GM21825 (cell line): ENCODE measurements at regions not wholly inside any gene's neighbourhood (a gene's known extent, or its start where the extent isn't known, plus 50 kb on each side); places are given as distances from the start of the nearest gene placed in this dataset.
A peak's percentile ranks its signal among the peaks of the same experiment; 100 is the strongest.

ENCODE experiments used
- ATAC-seq: cut with Tn5 transposase; IDR thresholded peaks from one replicate; pipeline ENCODE4 v1.9.1; 2021; ENCODE audit warnings: mild to moderate bottlenecking, moderate library complexity; ENCODE audit not compliant: unreplicated experiment

GRCh38 chr13:58587183-58587582 lies 955.6 kb downstream of the PCDH17 start:
- peak; percentile 98 for ATAC-seq

- no peak for ATAC-seq
Observed at GRCh38 chr13:58592052-58592451, 960.5 kb downstream of the PCDH17 start.

GRCh38 chr13:58592786-58593185 lies 961.2 kb downstream of the PCDH17 start:
- no peak for ATAC-seq

- no peak for ATAC-seq
Observed at GRCh38 chr13:58594747-58595600, 963.4 kb downstream of the PCDH17 start.

GRCh38 chr13:58597552-58597951 lies 966.0 kb downstream of the PCDH17 start:
- ATAC-seq, result no peak

GRCh38 chr13:58598241-58598640 lies 966.7 kb downstream of the PCDH17 start:
- no peak for ATAC-seq

- ATAC-seq, result no peak
Observed at GRCh38 chr13:58611117-58611516, 979.6 kb downstream of the PCDH17 start.

GRCh38 chr13:58617880-58618665 lies 986.5 kb downstream of the PCDH17 start:
- ATAC-seq, result no peak

- no peak for ATAC-seq
Observed at GRCh38 chr13:58619396-58620113, 988.0 kb downstream of the PCDH17 start.

GRCh38 chr13:58620176-58620575 lies 988.6 kb downstream of the PCDH17 start:
- ATAC-seq, result no peak

GRCh38 chr13:58625703-58626389 lies 994.3 kb downstream of the PCDH17 start:
- no peak for ATAC-seq

GRCh38 chr13:58630794-58631193 lies 999.2 kb downstream of the PCDH17 start:
- ATAC-seq, result no peak

- no peak for ATAC-seq
Observed at GRCh38 chr13:58633226-58633625, 1001.7 kb downstream of the PCDH17 start.

- ATAC-seq, result no peak
Observed at GRCh38 chr13:58655086-58655485, 1023.5 kb downstream of the PCDH17 start.

GRCh38 chr13:58660826-58661225 lies 1029.3 kb downstream of the PCDH17 start:
- no peak for ATAC-seq

GRCh38 chr13:58666331-58666730 lies 1034.8 kb downstream of the PCDH17 start:
- ATAC-seq, result no peak

GRCh38 chr13:58667096-58667495 lies 1035.6 kb downstream of the PCDH17 start:
- no peak for ATAC-seq

GRCh38 chr13:58680115-58680514 lies 1048.6 kb downstream of the PCDH17 start:
- no peak for ATAC-seq

GRCh38 chr13:58682616-58683015 lies 1051.1 kb downstream of the PCDH17 start:
- no peak for ATAC-seq

- no peak for ATAC-seq
Observed at GRCh38 chr13:58687148-58687547, 1055.6 kb downstream of the PCDH17 start.

GRCh38 chr13:58698531-58698930 lies 1067.0 kb downstream of the PCDH17 start:
- ATAC-seq, result no peak
